NB4 (cell line): ENCODE measurements at regions not wholly inside any gene's neighbourhood (a gene's known extent, or its start where the extent isn't known, plus 50 kb on each side); places are given as distances from the start of the nearest gene placed in this dataset.

Source experiments
- MYC ChIP-seq: IDR thresholded peaks from 2 replicates; pipeline ENCODE4 v1.6.1; 2011; ENCODE audit warnings: low read depth, low read length
- POLR2A ChIP-seq: IDR thresholded peaks from 2 replicates; pipeline ENCODE4 v1.6.1; 2011; ENCODE audit warnings: mild to moderate bottlenecking; ENCODE audit not compliant: insufficient read length; ENCODE audit errors: extremely low read depth
- TF ChIP-seq, protein P1 (sequence below): IDR thresholded peaks from one replicate; pipeline ENCODE4 v1.5.1; 2012; ENCODE audit warnings: low read depth, low read length
- TF ChIP-seq, protein P2 (sequence below): IDR thresholded peaks from 2 replicates; pipeline ENCODE4 v1.6.1; 2011; ENCODE audit warnings: low read depth, low read length

DNA sequence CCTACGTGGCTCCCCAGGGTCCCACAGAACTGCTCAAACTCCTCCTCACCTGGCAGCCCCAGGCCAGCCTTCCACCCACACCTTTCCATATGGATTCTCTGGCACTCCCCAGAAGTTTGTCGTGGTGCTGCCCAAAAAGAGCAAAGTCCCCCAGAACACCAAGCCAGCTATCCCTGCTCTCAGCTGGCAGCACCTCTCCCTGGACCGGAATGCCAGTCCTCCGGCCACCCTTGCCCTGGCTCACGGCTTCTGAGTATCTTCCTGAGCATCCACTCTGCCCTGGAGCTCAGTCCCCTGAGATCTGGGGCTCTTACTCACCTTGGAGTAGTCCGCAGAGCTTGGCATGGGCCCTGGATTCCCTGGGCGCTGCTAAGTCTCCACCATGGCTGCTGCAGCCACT is 166.5 kb upstream of the ZNF507 start:
- TF ChIP-seq, protein P1, sequence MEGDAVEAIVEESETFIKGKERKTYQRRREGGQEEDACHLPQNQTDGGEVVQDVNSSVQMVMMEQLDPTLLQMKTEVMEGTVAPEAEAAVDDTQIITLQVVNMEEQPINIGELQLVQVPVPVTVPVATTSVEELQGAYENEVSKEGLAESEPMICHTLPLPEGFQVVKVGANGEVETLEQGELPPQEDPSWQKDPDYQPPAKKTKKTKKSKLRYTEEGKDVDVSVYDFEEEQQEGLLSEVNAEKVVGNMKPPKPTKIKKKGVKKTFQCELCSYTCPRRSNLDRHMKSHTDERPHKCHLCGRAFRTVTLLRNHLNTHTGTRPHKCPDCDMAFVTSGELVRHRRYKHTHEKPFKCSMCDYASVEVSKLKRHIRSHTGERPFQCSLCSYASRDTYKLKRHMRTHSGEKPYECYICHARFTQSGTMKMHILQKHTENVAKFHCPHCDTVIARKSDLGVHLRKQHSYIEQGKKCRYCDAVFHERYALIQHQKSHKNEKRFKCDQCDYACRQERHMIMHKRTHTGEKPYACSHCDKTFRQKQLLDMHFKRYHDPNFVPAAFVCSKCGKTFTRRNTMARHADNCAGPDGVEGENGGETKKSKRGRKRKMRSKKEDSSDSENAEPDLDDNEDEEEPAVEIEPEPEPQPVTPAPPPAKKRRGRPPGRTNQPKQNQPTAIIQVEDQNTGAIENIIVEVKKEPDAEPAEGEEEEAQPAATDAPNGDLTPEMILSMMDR: no peak
- TF ChIP-seq POLR2A (no peak), MYC (no peak)
- TF ChIP-seq, protein P2, sequence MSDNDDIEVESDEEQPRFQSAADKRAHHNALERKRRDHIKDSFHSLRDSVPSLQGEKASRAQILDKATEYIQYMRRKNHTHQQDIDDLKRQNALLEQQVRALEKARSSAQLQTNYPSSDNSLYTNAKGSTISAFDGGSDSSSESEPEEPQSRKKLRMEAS: no peak
